ENCODE measurements at regions not wholly inside any gene's neighbourhood (a gene's known extent, or its start where the extent isn't known, plus 50 kb on each side); places are given as distances from the start of the nearest gene placed in this dataset.
"Not testable (repeated sequence)": the region's sequence is repeated elsewhere in the genome, so short reads cannot be mapped to it uniquely, and the experiment has no call there.

DNA sequence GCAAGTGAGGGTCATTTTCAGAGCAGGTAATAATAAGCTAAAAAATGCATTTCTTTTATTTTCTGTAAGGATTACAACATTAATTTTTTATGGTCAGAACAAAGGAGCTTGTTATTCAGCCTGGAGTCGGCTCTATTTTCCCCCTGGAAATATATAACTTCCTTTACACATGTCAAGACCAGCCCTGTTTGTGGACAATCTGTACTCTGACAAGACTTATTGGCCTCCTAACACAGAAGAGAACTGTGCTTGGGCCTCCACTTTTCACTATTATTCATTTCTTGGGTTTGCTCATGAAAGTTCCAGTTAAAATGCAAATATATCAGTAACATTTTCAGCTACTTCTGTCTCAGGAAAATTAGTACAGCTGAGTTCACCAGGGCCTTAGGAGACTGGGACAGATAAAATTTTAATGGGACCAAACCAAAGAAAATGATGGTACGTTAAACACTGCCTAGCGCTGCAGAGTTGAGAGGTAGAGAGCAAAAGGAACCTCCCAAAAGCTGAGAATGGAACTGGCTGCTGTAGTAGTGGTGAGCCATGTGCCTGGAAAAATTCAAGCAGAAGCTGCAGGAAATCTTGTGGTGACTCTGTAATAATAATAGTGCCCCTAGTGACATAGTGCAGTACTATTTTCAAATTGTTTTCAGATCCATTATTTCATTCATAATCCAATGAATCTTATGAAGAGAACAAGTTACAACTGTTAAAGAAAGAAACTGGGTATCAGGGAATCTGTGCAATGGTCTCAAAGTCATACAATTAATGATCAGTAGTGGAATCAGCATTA lies 227.2 kb upstream of the KIAA1217 start:
- H3K27me3 ChIP-seq: no peaks in the 10 kb centered on the region
- TF ChIP-seq, protein P1, sequence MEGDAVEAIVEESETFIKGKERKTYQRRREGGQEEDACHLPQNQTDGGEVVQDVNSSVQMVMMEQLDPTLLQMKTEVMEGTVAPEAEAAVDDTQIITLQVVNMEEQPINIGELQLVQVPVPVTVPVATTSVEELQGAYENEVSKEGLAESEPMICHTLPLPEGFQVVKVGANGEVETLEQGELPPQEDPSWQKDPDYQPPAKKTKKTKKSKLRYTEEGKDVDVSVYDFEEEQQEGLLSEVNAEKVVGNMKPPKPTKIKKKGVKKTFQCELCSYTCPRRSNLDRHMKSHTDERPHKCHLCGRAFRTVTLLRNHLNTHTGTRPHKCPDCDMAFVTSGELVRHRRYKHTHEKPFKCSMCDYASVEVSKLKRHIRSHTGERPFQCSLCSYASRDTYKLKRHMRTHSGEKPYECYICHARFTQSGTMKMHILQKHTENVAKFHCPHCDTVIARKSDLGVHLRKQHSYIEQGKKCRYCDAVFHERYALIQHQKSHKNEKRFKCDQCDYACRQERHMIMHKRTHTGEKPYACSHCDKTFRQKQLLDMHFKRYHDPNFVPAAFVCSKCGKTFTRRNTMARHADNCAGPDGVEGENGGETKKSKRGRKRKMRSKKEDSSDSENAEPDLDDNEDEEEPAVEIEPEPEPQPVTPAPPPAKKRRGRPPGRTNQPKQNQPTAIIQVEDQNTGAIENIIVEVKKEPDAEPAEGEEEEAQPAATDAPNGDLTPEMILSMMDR (IDR thresholded peaks at IDR 0.05): no peak

DNA sequence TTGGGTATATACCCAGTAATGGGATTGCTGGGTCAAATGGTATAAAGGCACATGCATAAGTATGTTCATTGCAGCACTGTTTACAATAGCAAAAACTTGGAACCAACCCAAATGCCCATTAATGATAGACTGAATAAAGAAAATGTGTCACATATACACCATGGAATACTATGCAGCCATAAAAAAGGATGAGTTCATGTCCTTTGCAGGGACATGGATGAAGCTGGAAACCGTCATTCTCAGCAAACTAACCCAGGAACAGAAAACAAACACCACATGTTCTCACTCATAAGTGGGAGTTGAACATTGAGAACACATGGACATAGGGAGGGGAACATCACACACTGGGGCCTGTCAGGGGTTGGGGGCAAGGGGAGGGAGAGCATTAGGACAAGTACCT lies 224.5 kb upstream of the KIAA1217 start:
- intact Hi-C loops (cut with DNase I); H3K36me3 ChIP-seq; H3K27ac ChIP-seq; H3K4me1 ChIP-seq; H3K9me3 ChIP-seq; ATAC-seq; H3K27me3 ChIP-seq; DNase-seq; H3K4me3 ChIP-seq: not testable (repeated sequence)

More for the DNA sequence above, 227.2 kb upstream of the KIAA1217 start:
- ATAC-seq (no peak), DNase-seq (no peak)
- intact Hi-C loops (cut with DNase I): no loop called here
- no peaks in the 10 kb centered on the region for H3K4me1 ChIP-seq
- no peaks in the 10 kb centered on the region for H3K9me3 ChIP-seq
- no peaks in the 10 kb centered on the region for H3K36me3 ChIP-seq
- no peak overlapping the region for H3K4me3 ChIP-seq
- no peak overlapping the region for H3K27ac ChIP-seq

DNA sequence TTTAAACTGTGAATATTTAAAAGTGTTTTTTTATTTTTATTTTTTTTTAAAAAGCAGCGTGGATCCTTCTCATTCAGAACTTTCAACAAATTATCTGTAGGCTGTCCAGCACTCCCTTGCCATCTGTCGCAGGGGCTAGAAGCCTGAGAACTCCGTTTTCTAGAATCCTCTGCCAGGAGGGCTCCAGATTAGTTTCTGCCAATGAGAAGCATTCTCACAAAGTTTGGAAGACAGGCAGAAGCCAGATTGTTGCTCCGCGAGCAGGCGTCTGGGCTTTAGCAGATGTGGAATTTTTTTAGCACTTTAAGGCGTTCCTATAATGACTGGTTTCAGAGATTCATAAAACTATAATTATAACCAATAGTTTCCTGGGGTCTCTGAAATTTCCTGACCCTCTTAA lies 220.9 kb upstream of the KIAA1217 start:
- intact Hi-C loops (cut with DNase I): no loop called here
- H3K4me3 ChIP-seq: no peak overlapping the region
- TF ChIP-seq, protein P1 (IDR thresholded peaks at IDR 0.05): no peak

DNA sequence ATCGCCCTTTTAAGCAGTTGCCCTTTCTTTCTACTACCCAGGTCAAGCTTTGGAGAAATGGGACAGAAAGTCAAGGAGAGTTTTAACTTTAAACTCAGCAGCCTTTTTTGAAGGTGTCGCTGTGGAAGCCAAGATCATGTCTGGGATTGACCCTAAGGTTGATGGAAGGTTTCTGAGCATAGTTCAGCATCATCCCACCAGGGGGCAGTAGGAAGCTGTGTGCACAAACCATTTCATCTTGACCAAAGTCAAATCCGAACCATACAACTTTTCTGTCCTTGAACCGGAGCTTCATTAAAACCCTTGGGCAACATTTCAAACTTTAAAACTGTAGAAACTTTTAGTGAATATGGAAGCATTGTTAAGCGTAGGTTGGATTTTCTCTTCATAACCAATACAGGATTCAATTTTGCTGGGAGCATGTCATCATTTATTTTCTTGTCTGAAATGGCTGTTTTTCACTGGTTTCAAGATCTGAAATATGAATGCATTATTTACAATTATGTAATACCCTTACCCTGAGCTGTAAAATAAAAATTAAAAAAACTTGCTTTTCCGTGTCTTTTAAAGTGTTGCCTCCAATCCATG lies 214.4 kb upstream of the KIAA1217 start:
- intact Hi-C loops (cut with DNase I): loop anchor here (10.0 kb wide), 2 partner anchors 200 to 370 kb away; no protein-coding TSS in a partner anchor
- H3K4me3 ChIP-seq: no peak overlapping the region
- TF ChIP-seq, protein P1 (IDR thresholded peaks at IDR 0.05): peak; percentile 82
- no peaks in the 10 kb centered on the region for H3K27me3 ChIP-seq
- ATAC-seq: peak; percentile 83
- H3K9me3 ChIP-seq: no peaks in the 10 kb centered on the region
- no peaks in the 10 kb centered on the region for H3K36me3 ChIP-seq
- DNase-seq: no peak
- no peaks in the 10 kb centered on the region for H3K4me1 ChIP-seq
- no peak overlapping the region for H3K27ac ChIP-seq

More for the DNA sequence above, 220.9 kb upstream of the KIAA1217 start:
- H3K9me3 ChIP-seq: no peaks in the 10 kb centered on the region
- no peak for ATAC-seq
- H3K27ac ChIP-seq: no peak overlapping the region
- H3K4me1 ChIP-seq: no peaks in the 10 kb centered on the region
- no peaks in the 10 kb centered on the region for H3K36me3 ChIP-seq
- no peak for DNase-seq
- no peaks in the 10 kb centered on the region for H3K27me3 ChIP-seq

DNA sequence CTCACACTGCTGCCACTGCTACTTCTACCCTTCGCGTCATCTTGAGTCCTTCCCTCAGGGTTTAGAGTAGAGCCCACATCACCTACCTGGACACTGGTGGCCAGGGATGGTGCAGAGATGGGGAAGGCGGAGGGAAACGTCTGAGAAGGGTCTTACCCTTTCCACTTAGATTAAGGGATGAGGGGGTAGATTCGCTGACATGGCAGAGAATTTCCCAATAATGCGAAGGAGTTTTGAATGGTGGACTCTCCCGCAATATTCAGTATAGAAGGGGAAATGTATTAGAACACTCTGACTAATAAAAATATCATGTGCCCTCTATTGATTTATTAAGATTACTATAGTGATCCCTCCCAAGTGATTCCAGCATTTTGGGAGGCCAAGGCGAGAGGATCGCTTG lies 209.5 kb upstream of the KIAA1217 start:
- Histone ChIP-seq H3K4me3 (no peak overlapping the region), H3K4me1 (no peaks in the 10 kb centered on the region), H3K36me3 (no peaks in the 10 kb centered on the region), H3K27me3 (no peaks in the 10 kb centered on the region), H3K9me3 (no peaks in the 10 kb centered on the region), H3K27ac (no peak overlapping the region)
- intact Hi-C loops (cut with DNase I): loop anchor here (10.0 kb wide), 2 partner anchors 195 to 365 kb away; no protein-coding TSS in a partner anchor
- TF ChIP-seq, protein P1 (IDR thresholded peaks at IDR 0.05): no peak
- DNase-seq (no peak), ATAC-seq (no peak)

DNA sequence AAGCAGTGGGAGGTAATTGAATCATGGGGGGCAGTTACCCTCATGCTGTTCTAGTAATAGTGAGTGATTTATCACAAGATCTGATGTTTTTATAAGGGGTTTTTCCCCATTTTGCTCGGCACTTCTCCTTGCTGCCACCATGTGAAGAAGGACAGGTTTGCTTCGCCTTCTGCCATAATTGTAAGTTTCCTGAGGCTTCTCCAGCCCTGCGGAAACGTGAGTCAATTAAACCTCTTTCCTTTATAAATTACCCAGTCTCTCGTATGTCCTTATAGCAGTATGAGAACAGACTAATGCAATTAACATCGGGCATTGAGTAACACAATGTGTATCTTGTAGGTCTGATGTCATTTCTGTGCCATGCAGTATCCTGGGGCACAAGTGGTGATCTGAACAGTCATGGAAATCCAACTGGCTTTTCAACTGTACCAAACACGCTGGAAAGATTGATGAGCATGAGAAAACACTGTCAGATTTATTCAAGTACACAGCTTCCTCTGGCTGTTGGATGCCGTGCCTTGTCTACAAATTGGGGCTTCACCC lies 208.6 kb upstream of the KIAA1217 start:
- TF ChIP-seq, protein P1 (IDR thresholded peaks at IDR 0.05): no peak
- H3K27ac ChIP-seq: no peak overlapping the region
- intact Hi-C loops (cut with DNase I): no loop called here
- H3K4me3 ChIP-seq: no peak overlapping the region
- H3K36me3 ChIP-seq: no peaks in the 10 kb centered on the region
- DNase-seq (no peak), ATAC-seq (no peak)
- H3K27me3 ChIP-seq: no peaks in the 10 kb centered on the region
- no peaks in the 10 kb centered on the region for H3K9me3 ChIP-seq
- H3K4me1 ChIP-seq: no peaks in the 10 kb centered on the region

Data from upper lobe of right lung (tissue), 1 donor.